Thymus (tissue), 11 donors: ENCODE measurements at regions not wholly inside any gene's neighbourhood (a gene's known extent, or its start where the extent isn't known, plus 50 kb on each side); places are given as distances from the start of the nearest gene placed in this dataset.

Experiments used
- DNase-seq, 9 donors: peaks; one replicate each; pipeline ENCODE4 v3.0.0-alpha.2; 2013; ENCODE audit warnings: low spot score in 9 of 9, low read depth in 6 of 9, missing footprints in 1 of 9
- H3K27ac ChIP-seq, 2 donors: one replicate each; pipeline ENCODE4 v1.5.1; 2013; ENCODE audit warnings: control low read depth in 1 of 2, low read depth in 1 of 2, low read length in 1 of 2, mild to moderate bottlenecking in 1 of 2, moderate library complexity in 1 of 2
- H3K27me3 ChIP-seq, 2 donors: one replicate each; pipeline ENCODE4 v1.5.1; 2013; ENCODE audit warnings: low read length in 1 of 2; ENCODE audit not compliant: control insufficient read depth in 2 of 2, insufficient read depth in 1 of 2
- H3K36me3 ChIP-seq, 2 donors: one replicate each; pipeline ENCODE4 v1.5.1; 2013; ENCODE audit warnings: low read length in 1 of 2, mild to moderate bottlenecking in 1 of 2, moderate library complexity in 1 of 2; ENCODE audit not compliant: control insufficient read depth in 2 of 2, insufficient read depth in 2 of 2
- H3K4me1 ChIP-seq, 2 donors: one replicate each; pipeline ENCODE4 v1.5.1; 2013; ENCODE audit warnings: low read length in 2 of 2; ENCODE audit not compliant: control insufficient read depth in 2 of 2, insufficient read depth in 2 of 2
- H3K4me3 ChIP-seq, 2 donors: one replicate each; pipeline ENCODE4 v1.5.1; 2013; ENCODE audit warnings: low read length in 2 of 2, control low read depth in 1 of 2, mild to moderate bottlenecking in 1 of 2
- H3K9me3 ChIP-seq, 2 donors: one replicate each; pipeline ENCODE4 v1.5.1; 2013; ENCODE audit warnings: low read length in 1 of 2, mild to moderate bottlenecking in 1 of 2; ENCODE audit not compliant: control insufficient read depth in 2 of 2, insufficient read depth in 1 of 2
- WGBS: extraction: QIAGEN DNeasy Blood & Tissue Kit; methylation state at CpG from one replicate; pipeline ENCODE4 v1.1.7; 2013; 5-methylcytosine and 5-hydroxymethylcytosine counted together
- donor health status: healthy.

- H3K4me3 ChIP-seq, result no peak overlapping the region
- no peaks in the 10 kb centered on the region for H3K4me1 ChIP-seq
- WGBS, result 95% methylated on average over 7 of the region's 7 CpGs
- no peak overlapping the region for H3K27ac ChIP-seq
- H3K9me3 ChIP-seq, result no peaks in the 10 kb centered on the region
- no peak for DNase-seq
- H3K27me3 ChIP-seq, result no peaks in the 10 kb centered on the region
- no peaks in the 10 kb centered on the region for H3K36me3 ChIP-seq
Observed at GRCh38 chr5:113935453-113935852, 422.0 kb downstream of the YTHDC2 start.

GRCh38 chr5:113937301-113937700 is 423.8 kb downstream of the YTHDC2 start:
- Histone ChIP-seq H3K27me3 (no peaks in the 10 kb centered on the region), H3K4me1 (no peaks in the 10 kb centered on the region), H3K27ac (no peak overlapping the region), H3K36me3 (no peaks in the 10 kb centered on the region), H3K4me3 (no peak overlapping the region), H3K9me3 (no peaks in the 10 kb centered on the region)
- WGBS, result 94% methylated on average over 2 of the region's 2 CpGs
- DNase-seq, result no peak

DNA sequence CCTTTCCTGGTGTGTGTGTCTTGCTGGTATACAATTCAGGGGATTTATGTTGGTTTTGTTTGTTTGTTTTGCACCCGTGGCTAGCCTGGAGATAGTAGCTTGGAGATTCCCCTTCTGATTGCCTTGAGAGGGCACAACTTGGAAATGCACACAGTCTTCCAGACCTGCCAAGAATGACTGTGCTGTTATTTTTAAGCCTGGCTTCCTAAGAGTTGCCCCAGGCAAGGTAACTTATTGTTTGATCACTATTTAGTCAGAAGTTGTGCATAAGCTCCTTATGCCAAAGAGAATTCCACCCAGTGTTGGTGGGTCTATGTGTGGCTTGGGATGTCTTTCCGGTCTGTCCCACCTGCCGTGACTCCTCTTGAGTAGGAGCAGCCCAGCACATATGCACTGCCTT is 421.9 kb upstream of the KCNN2 start:
- H3K9me3 ChIP-seq, result no peaks in the 10 kb centered on the region
- no peak overlapping the region for H3K27ac ChIP-seq
- no peaks in the 10 kb centered on the region for H3K36me3 ChIP-seq
- no peaks in the 10 kb centered on the region for H3K27me3 ChIP-seq
- DNase-seq, result no peak
- H3K4me3 ChIP-seq, result no peak overlapping the region
- no peaks in the 10 kb centered on the region for H3K4me1 ChIP-seq
- WGBS, result 69% methylated on average over 3 of the region's 3 CpGs

DNA sequence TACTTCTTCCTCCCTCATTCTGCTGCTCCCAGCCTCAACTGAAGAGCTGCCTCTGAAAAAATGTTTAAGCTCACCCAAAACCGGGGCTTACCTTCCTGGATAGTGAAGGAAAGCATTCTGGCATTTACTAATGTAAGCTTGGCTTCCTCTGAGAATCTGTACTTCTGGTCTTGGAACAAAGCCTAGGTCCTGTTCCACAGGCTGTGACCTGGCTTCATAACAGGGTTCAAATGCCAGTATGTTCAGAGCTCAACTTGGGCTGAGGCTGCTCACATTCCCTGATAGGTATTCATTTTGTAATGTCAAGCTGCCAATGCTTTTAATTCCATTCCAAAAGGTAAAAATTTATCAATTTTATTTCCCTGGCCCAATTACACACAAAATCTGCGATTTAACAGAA is 411.7 kb upstream of the KCNN2 start:
- Histone ChIP-seq H3K27me3 (no peaks in the 10 kb centered on the region), H3K4me3 (no peak overlapping the region), H3K4me1 (no peaks in the 10 kb centered on the region), H3K9me3 (no peaks in the 10 kb centered on the region), H3K27ac (no peak overlapping the region), H3K36me3 (no peaks in the 10 kb centered on the region)
- WGBS, result 74% methylated on average over 2 of the region's 2 CpGs
- no peak for DNase-seq

DNA sequence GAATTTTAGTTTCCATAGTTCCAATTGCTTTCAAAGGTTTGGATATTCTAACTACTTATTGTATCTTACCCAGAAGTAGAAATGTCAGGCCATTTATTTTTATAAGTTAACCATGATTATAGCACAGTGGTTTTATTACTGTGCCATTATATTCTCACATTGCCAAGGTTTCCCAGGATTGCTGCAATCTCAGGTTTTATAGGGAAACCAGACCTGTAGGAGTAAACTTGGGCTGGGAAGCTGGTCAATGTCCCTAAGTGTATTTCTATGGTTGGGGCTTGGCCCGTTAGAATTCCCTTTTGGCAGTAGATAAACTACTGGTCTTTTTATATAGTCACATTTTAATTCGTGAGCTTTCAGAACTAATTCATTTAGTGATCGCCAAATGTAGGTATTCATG is 396.6 kb upstream of the KCNN2 start:
- Histone ChIP-seq H3K27me3 (no peaks in the 10 kb centered on the region), H3K9me3 (no peaks in the 10 kb centered on the region), H3K4me3 (no peak overlapping the region), H3K4me1 (no peaks in the 10 kb centered on the region), H3K27ac (no peak overlapping the region), H3K36me3 (no peaks in the 10 kb centered on the region)
- DNase-seq, result no peak
- WGBS, result 93% methylated on average over 3 of the region's 3 CpGs

GRCh38 chr5:113969901-113970300 is 392.0 kb upstream of the KCNN2 start:
- no peaks in the 10 kb centered on the region for H3K4me1 ChIP-seq
- DNase-seq, result peak in 1 of 9 donors; percentile 1
- no peaks in the 10 kb centered on the region for H3K36me3 ChIP-seq
- H3K27ac ChIP-seq, result no peak overlapping the region
- H3K9me3 ChIP-seq, result no peaks in the 10 kb centered on the region
- H3K27me3 ChIP-seq, result no peaks in the 10 kb centered on the region
- no peak overlapping the region for H3K4me3 ChIP-seq

GRCh38 chr5:113971454-113971853 is 390.4 kb upstream of the KCNN2 start:
- H3K4me1 ChIP-seq, result no peaks in the 10 kb centered on the region
- H3K27ac ChIP-seq, result no peak overlapping the region
- H3K9me3 ChIP-seq, result no peaks in the 10 kb centered on the region
- H3K4me3 ChIP-seq, result no peak overlapping the region
- no peak for DNase-seq
- WGBS, result 89% methylated on average over 1 of the region's 1 CpG
- no peaks in the 10 kb centered on the region for H3K36me3 ChIP-seq
- H3K27me3 ChIP-seq, result no peaks in the 10 kb centered on the region

DNA sequence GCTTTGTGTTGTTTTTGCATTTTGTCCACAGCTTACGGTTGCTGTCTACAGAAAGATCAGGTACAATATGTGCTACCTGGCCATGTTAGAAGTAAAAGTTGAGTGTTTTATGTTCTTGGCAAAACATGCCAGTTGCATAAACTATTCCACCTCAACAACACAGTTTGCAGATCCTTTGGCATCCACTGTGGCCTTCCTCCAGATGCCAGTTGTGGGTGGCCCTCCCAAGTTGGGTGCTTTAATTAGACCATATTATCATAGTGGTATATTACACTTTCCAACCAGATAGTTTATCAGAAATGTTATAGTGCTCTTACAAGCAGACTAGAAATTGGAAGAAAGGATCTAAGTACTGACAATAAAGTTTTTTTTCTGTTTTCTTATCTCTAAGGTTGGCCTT is 386.9 kb upstream of the KCNN2 start:
- Histone ChIP-seq H3K27me3 (no peaks in the 10 kb centered on the region), H3K4me3 (no peak overlapping the region), H3K4me1 (no peaks in the 10 kb centered on the region), H3K9me3 (no peaks in the 10 kb centered on the region), H3K36me3 (no peaks in the 10 kb centered on the region), H3K27ac (no peak overlapping the region)
- 93% methylated on average over 1 of the region's 1 CpG for WGBS
- no peak for DNase-seq

DNA sequence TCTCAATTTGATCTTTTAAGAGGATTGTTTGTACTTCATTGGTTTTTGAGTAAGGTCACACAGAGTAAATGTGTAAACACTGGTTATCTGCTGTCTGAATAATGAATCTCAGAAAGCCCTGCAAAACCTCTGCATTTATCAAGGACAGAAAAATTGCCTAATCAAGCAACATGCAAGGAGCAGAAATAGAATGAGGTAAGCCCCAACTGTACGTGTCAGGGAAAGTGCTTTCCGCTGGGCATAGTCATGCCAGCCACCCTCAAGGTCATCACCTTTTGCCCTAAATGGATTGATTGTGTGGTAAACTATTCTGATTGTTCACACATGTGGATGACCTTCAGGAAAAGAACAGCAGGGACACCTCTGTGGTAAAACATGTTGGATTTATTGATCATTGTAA is 376.9 kb upstream of the KCNN2 start:
- H3K36me3 ChIP-seq, result no peaks in the 10 kb centered on the region
- WGBS, result 91% methylated on average over 2 of the region's 2 CpGs
- no peak overlapping the region for H3K27ac ChIP-seq
- no peaks in the 10 kb centered on the region for H3K9me3 ChIP-seq
- no peak for DNase-seq
- no peaks in the 10 kb centered on the region for H3K27me3 ChIP-seq
- H3K4me3 ChIP-seq, result no peak overlapping the region
- H3K4me1 ChIP-seq, result no peaks in the 10 kb centered on the region

DNA sequence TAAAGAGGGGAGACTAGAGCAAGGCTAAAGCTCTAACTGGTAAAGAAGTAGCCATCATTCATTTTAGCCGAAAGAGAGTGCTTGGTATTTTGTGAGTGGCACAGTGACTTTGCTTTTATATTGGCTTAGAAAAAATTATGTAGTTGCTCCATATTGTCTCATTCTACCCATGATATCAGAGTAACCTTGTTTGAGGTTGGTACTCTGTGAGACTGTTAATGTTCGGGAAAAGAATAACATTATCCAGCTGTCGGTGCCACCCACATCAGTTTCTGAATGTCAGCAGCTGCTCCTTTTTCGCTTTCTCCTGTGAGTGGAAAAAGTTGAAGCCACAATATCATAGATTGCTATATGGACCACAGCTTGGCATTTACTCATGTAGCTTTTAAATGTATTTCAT is 376.4 kb upstream of the KCNN2 start:
- WGBS, result 93% methylated on average over 4 of the region's 4 CpGs
- no peak for DNase-seq
- Histone ChIP-seq H3K36me3 (no peaks in the 10 kb centered on the region), H3K27ac (no peak overlapping the region), H3K9me3 (no peaks in the 10 kb centered on the region), H3K4me3 (no peak overlapping the region), H3K4me1 (no peaks in the 10 kb centered on the region), H3K27me3 (no peaks in the 10 kb centered on the region)
